ENCODE measurements at regions not wholly inside any gene's neighbourhood (a gene's known extent, or its start where the extent isn't known, plus 50 kb on each side); places are given as distances from the start of the nearest gene placed in this dataset.
"Not testable (repeated sequence)": the region's sequence is repeated elsewhere in the genome, so short reads cannot be mapped to it uniquely, and the experiment has no call there.

- Mint-ChIP-seq H3K4me3 (ENCODE audit: low read depth) (no peak overlapping the region), H3K27me3 (ENCODE audit: low read depth) (no peaks in the 10 kb centered on the region), H3K27ac (no peak overlapping the region), H3K36me3 (ENCODE audit: low read depth) (no peaks in the 10 kb centered on the region), H3K4me1 (ENCODE audit: low read depth) (no peaks in the 10 kb centered on the region), H3K9me3 (no peaks in the 10 kb centered on the region)
- intact Hi-C loops (cut with micrococcal nuclease) = no loop called here
- DNase-seq (ENCODE audit: low spot score) = no peak
Measured at GRCh38 chr2:14475994-14476393, 156.5 kb upstream of the LRATD1 start.

GRCh38 chr2:14479486-14479885 lies 153.0 kb upstream of the LRATD1 start:
- Mint-ChIP-seq H3K9me3 (peaks cover 9% of the 10 kb centered on the region), H3K4me3 (ENCODE audit: low read depth) (no peak overlapping the region), H3K4me1 (ENCODE audit: low read depth) (no peaks in the 10 kb centered on the region), H3K27me3 (ENCODE audit: low read depth) (no peaks in the 10 kb centered on the region), H3K27ac (no peak overlapping the region), H3K36me3 (ENCODE audit: low read depth) (no peaks in the 10 kb centered on the region)
- DNase-seq (ENCODE audit: low spot score) = no peak
- intact Hi-C loops (cut with micrococcal nuclease) = no loop called here

DNA sequence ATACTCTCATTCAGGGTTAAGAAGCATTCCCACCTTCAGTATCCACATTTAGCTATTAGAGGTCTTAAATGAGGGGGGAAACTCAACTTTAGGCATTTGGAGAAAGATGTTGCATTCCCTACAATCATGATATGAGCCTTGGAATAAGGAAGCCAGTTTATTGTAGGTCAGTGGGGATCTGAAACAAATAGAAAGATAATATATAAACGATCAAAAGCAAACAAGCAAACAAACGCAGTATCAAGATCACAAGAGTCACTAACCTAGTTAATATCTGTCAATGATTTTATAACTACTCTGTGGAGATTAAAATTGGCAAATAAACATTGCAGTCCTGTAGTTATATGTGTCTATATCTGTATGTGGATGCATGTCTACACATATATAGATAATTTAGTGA lies 152.4 kb upstream of the LRATD1 start:
- no peak for DNase-seq (ENCODE audit: low spot score)
- H3K4me3 Mint-ChIP-seq (ENCODE audit: low read depth) = no peak overlapping the region
- intact Hi-C loops (cut with micrococcal nuclease) = no loop called here
- no peaks in the 10 kb centered on the region for H3K27me3 Mint-ChIP-seq (ENCODE audit: low read depth)
- no peaks in the 10 kb centered on the region for H3K4me1 Mint-ChIP-seq (ENCODE audit: low read depth)
- no peak overlapping the region for H3K27ac Mint-ChIP-seq
- peaks cover 9% of the 10 kb centered on the region for H3K9me3 Mint-ChIP-seq
- no peaks in the 10 kb centered on the region for H3K36me3 Mint-ChIP-seq (ENCODE audit: low read depth)

DNA sequence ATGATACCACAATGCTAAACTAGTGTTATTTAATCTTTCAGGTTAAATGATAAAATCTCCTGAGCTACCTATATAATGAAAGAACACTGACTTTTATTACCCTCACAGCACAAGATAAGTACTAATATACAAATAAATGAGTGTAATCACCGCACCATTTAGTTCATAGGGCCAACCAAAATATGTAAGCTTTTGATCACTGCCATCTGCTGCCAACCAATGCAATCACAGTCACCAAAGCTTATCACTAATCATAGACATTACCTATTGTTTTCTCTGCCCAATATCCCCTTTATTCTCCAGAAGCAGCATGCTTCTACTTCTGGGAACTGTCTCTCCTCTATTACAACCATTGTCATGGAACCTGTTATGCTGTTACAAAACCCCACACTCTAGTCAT lies 151.6 kb upstream of the LRATD1 start:
- Mint-ChIP-seq H3K36me3 (ENCODE audit: low read depth) (no peaks in the 10 kb centered on the region), H3K9me3 (peaks cover 9% of the 10 kb centered on the region), H3K27me3 (ENCODE audit: low read depth) (no peaks in the 10 kb centered on the region), H3K4me1 (ENCODE audit: low read depth) (no peaks in the 10 kb centered on the region), H3K27ac (no peak overlapping the region), H3K4me3 (ENCODE audit: low read depth) (no peak overlapping the region)
- no peak for DNase-seq (ENCODE audit: low spot score)
- intact Hi-C loops (cut with micrococcal nuclease) = no loop called here

- Mint-ChIP-seq H3K4me1 (ENCODE audit: low read depth) (no peaks in the 10 kb centered on the region), H3K27ac (no peak overlapping the region), H3K4me3 (ENCODE audit: low read depth) (no peak overlapping the region), H3K9me3 (peaks cover 9% of the 10 kb centered on the region), H3K27me3 (ENCODE audit: low read depth) (no peaks in the 10 kb centered on the region), H3K36me3 (ENCODE audit: low read depth) (no peaks in the 10 kb centered on the region)
- intact Hi-C loops (cut with micrococcal nuclease) = no loop called here
- DNase-seq (ENCODE audit: low spot score) = no peak
Measured at GRCh38 chr2:14492920-14493503, 139.5 kb upstream of the LRATD1 start.

GRCh38 chr2:14494759-14495158 lies 137.8 kb upstream of the LRATD1 start:
- Mint-ChIP-seq H3K4me1 (ENCODE audit: low read depth) (no peaks in the 10 kb centered on the region), H3K27me3 (ENCODE audit: low read depth) (no peaks in the 10 kb centered on the region), H3K9me3 (peaks cover 6% of the 10 kb centered on the region), H3K4me3 (ENCODE audit: low read depth) (no peak overlapping the region), H3K27ac (no peak overlapping the region), H3K36me3 (ENCODE audit: low read depth) (no peaks in the 10 kb centered on the region)
- no peak for DNase-seq (ENCODE audit: low spot score)
- intact Hi-C loops (cut with micrococcal nuclease) = no loop called here

GRCh38 chr2:14501061-14501460 lies 131.5 kb upstream of the LRATD1 start:
- Mint-ChIP-seq H3K4me1 (ENCODE audit: low read depth) (no peaks in the 10 kb centered on the region), H3K36me3 (ENCODE audit: low read depth) (no peaks in the 10 kb centered on the region), H3K4me3 (ENCODE audit: low read depth) (no peak overlapping the region), H3K9me3 (peaks cover 4% of the 10 kb centered on the region), H3K27ac (no peak overlapping the region), H3K27me3 (ENCODE audit: low read depth) (no peaks in the 10 kb centered on the region)
- no peak for DNase-seq (ENCODE audit: low spot score)
- intact Hi-C loops (cut with micrococcal nuclease) = no loop called here

DNA sequence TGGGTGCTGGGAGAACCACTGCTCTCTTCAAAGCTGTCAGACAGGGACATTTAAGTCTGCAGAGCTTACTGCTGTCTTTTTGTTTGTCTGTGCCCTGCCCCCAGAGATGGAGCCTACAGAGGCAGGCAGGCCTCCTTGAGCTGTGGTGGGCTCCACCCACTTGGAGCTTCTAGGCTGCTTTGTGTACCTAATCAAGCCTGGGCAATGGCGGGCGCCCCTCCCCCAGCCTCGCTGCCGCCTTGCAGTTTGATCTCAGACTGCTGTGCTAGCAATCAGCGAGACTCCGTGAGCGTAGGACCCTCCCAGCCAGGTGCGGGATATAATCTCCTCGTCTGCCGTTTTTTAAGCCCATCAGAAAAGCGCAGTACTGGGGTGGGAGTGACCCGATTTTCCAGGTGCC lies 125.6 kb upstream of the LRATD1 start:
- H3K4me1 Mint-ChIP-seq (ENCODE audit: low read depth); H3K27me3 Mint-ChIP-seq (ENCODE audit: low read depth); H3K27ac Mint-ChIP-seq; intact Hi-C loops (cut with micrococcal nuclease); H3K4me3 Mint-ChIP-seq (ENCODE audit: low read depth); H3K36me3 Mint-ChIP-seq (ENCODE audit: low read depth); DNase-seq (ENCODE audit: low spot score): not testable (repeated sequence)
- peaks cover 25% of the 10 kb centered on the region for H3K9me3 Mint-ChIP-seq

GRCh38 chr2:14511541-14511940 lies 121.0 kb upstream of the LRATD1 start:
- intact Hi-C loops (cut with micrococcal nuclease) = no loop called here
- no peaks in the 10 kb centered on the region for H3K27me3 Mint-ChIP-seq (ENCODE audit: low read depth)
- peaks cover 19% of the 10 kb centered on the region for H3K9me3 Mint-ChIP-seq
- no peaks in the 10 kb centered on the region for H3K36me3 Mint-ChIP-seq (ENCODE audit: low read depth)
- no peak overlapping the region for H3K27ac Mint-ChIP-seq
- H3K4me3 Mint-ChIP-seq (ENCODE audit: low read depth) = no peak overlapping the region
- no peaks in the 10 kb centered on the region for H3K4me1 Mint-ChIP-seq (ENCODE audit: low read depth)
- no peak for DNase-seq (ENCODE audit: low spot score)

GRCh38 chr2:14513903-14514302 lies 118.6 kb upstream of the LRATD1 start:
- no peaks in the 10 kb centered on the region for H3K36me3 Mint-ChIP-seq (ENCODE audit: low read depth)
- DNase-seq (ENCODE audit: low spot score) = no peak
- no peak overlapping the region for H3K4me3 Mint-ChIP-seq (ENCODE audit: low read depth)
- no peaks in the 10 kb centered on the region for H3K27me3 Mint-ChIP-seq (ENCODE audit: low read depth)
- intact Hi-C loops (cut with micrococcal nuclease) = no loop called here
- H3K4me1 Mint-ChIP-seq (ENCODE audit: low read depth) = no peaks in the 10 kb centered on the region
- peaks cover 17% of the 10 kb centered on the region for H3K9me3 Mint-ChIP-seq
- H3K27ac Mint-ChIP-seq = no peak overlapping the region

GRCh38 chr2:14516844-14517243 lies 115.7 kb upstream of the LRATD1 start:
- no peaks in the 10 kb centered on the region for H3K4me1 Mint-ChIP-seq (ENCODE audit: low read depth)
- H3K4me3 Mint-ChIP-seq (ENCODE audit: low read depth) = no peak overlapping the region
- H3K36me3 Mint-ChIP-seq (ENCODE audit: low read depth) = no peaks in the 10 kb centered on the region
- intact Hi-C loops (cut with micrococcal nuclease) = no loop called here
- no peak for DNase-seq (ENCODE audit: low spot score)
- H3K27me3 Mint-ChIP-seq (ENCODE audit: low read depth) = no peaks in the 10 kb centered on the region
- no peak overlapping the region for H3K27ac Mint-ChIP-seq
- H3K9me3 Mint-ChIP-seq = peaks cover 9% of the 10 kb centered on the region

- H3K4me3 Mint-ChIP-seq (ENCODE audit: low read depth) = no peak overlapping the region
- no peak for DNase-seq (ENCODE audit: low spot score)
- H3K36me3 Mint-ChIP-seq (ENCODE audit: low read depth) = no peaks in the 10 kb centered on the region
- no peaks in the 10 kb centered on the region for H3K4me1 Mint-ChIP-seq (ENCODE audit: low read depth)
- H3K9me3 Mint-ChIP-seq = peaks cover 9% of the 10 kb centered on the region
- H3K27ac Mint-ChIP-seq = no peak overlapping the region
- no peaks in the 10 kb centered on the region for H3K27me3 Mint-ChIP-seq (ENCODE audit: low read depth)
- intact Hi-C loops (cut with micrococcal nuclease) = no loop called here
Measured at GRCh38 chr2:14517731-14518130, 114.8 kb upstream of the LRATD1 start.

- Mint-ChIP-seq H3K36me3 (ENCODE audit: low read depth) (no peaks in the 10 kb centered on the region), H3K27ac (no peak overlapping the region), H3K4me3 (ENCODE audit: low read depth) (no peak overlapping the region), H3K9me3 (peaks cover 12% of the 10 kb centered on the region), H3K4me1 (ENCODE audit: low read depth) (no peaks in the 10 kb centered on the region), H3K27me3 (ENCODE audit: low read depth) (no peaks in the 10 kb centered on the region)
- no peak for DNase-seq (ENCODE audit: low spot score)
- intact Hi-C loops (cut with micrococcal nuclease) = no loop called here
Measured at GRCh38 chr2:14520385-14520945, 112.1 kb upstream of the LRATD1 start.
